ENCODE measurements at regions not wholly inside any gene's neighbourhood (a gene's known extent, or its start where the extent isn't known, plus 50 kb on each side); places are given as distances from the start of the nearest gene placed in this dataset.

DNA sequence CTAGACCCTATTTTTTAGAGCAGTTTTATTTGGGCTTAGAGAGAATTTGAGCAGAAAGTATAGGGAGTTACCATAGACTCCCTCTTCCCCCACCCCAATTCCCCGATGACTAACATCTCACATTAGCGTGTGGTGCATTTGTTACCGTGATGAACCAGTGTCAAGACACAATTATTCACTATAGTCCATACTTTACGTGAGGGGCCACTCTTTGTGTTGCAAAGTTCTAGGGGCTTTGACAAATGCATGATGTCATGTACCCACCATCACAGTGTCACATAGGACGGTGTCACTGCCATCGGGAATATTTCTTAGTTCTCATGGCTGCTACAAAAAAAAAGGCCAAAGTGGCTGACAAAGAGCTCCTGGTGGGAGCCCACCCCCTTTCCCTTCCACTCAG lies 119.1 kb downstream of the PHETA1 start:
- TF ChIP-seq SMAD3 (CRISPR knock-in tag; IDR thresholded peaks at IDR 0.05; ENCODE audit: borderline replicate concordance): no peak
- no peak for TF ChIP-seq TEAD1 (CRISPR knock-in tag; IDR thresholded peaks at IDR 0.05)
- no peak for TF ChIP-seq ESRRA (CRISPR knock-in tag; IDR thresholded peaks at IDR 0.05; ENCODE audit: borderline replicate concordance)
- TF ChIP-seq RELA (CRISPR knock-in tag; IDR thresholded peaks at IDR 0.05; ENCODE audit: borderline replicate concordance): no peak
- TF ChIP-seq, protein P1, sequence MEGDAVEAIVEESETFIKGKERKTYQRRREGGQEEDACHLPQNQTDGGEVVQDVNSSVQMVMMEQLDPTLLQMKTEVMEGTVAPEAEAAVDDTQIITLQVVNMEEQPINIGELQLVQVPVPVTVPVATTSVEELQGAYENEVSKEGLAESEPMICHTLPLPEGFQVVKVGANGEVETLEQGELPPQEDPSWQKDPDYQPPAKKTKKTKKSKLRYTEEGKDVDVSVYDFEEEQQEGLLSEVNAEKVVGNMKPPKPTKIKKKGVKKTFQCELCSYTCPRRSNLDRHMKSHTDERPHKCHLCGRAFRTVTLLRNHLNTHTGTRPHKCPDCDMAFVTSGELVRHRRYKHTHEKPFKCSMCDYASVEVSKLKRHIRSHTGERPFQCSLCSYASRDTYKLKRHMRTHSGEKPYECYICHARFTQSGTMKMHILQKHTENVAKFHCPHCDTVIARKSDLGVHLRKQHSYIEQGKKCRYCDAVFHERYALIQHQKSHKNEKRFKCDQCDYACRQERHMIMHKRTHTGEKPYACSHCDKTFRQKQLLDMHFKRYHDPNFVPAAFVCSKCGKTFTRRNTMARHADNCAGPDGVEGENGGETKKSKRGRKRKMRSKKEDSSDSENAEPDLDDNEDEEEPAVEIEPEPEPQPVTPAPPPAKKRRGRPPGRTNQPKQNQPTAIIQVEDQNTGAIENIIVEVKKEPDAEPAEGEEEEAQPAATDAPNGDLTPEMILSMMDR (IDR thresholded peaks at IDR 0.05): no peak
- TF ChIP-seq, protein P2, sequence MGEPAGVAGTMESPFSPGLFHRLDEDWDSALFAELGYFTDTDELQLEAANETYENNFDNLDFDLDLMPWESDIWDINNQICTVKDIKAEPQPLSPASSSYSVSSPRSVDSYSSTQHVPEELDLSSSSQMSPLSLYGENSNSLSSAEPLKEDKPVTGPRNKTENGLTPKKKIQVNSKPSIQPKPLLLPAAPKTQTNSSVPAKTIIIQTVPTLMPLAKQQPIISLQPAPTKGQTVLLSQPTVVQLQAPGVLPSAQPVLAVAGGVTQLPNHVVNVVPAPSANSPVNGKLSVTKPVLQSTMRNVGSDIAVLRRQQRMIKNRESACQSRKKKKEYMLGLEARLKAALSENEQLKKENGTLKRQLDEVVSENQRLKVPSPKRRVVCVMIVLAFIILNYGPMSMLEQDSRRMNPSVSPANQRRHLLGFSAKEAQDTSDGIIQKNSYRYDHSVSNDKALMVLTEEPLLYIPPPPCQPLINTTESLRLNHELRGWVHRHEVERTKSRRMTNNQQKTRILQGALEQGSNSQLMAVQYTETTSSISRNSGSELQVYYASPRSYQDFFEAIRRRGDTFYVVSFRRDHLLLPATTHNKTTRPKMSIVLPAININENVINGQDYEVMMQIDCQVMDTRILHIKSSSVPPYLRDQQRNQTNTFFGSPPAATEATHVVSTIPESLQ (CRISPR knock-in tag; IDR thresholded peaks at IDR 0.05): no peak
- TF ChIP-seq, protein P3, sequence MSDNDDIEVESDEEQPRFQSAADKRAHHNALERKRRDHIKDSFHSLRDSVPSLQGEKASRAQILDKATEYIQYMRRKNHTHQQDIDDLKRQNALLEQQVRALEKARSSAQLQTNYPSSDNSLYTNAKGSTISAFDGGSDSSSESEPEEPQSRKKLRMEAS (CRISPR knock-in tag; IDR thresholded peaks at IDR 0.05): no peak
- TF ChIP-seq SMAD4 (CRISPR knock-in tag; IDR thresholded peaks at IDR 0.05): no peak
- TF ChIP-seq SP1 (CRISPR knock-in tag; conservative IDR thresholded peaks at IDR 0.05): no peak
- TF ChIP-seq JUN (CRISPR knock-in tag; IDR thresholded peaks at IDR 0.05): no peak
- no peak for TF ChIP-seq FOXP1 (CRISPR knock-in tag; IDR thresholded peaks at IDR 0.05; ENCODE audit: borderline replicate concordance)
